Ureter (tissue), 1 donor: ENCODE measurements at regions not wholly inside any gene's neighbourhood (a gene's known extent, or its start where the extent isn't known, plus 50 kb on each side); places are given as distances from the start of the nearest gene placed in this dataset.

ENCODE experiments used
- DNase-seq: peaks from one replicate; pipeline ENCODE4 v3.0.0-alpha.2; 2020; ENCODE audit warnings: low spot score
- donor health status: DM: yes; HTN: yes; CAD: no.

DNA sequence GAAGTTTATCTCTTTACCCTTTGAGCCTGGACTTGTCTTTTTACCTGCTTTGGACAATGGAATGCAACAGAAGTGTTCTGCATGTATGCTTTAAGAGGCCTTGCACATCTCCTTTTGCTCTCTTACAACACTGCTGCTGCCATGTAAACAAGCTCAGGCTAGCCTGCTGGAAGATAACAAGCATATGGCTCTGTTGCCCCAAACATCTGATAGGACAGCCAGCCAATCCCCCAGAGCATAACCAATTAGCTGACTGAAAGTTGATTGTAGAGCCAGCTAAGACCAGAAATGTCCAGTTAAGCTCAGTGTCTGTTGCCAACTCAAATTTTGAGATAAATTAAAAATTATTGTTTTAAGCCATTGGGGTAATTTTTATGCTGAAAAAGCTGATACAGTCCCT, 510.6 kb upstream of the CNKSR2 start:
- DNase-seq = no peak

DNA sequence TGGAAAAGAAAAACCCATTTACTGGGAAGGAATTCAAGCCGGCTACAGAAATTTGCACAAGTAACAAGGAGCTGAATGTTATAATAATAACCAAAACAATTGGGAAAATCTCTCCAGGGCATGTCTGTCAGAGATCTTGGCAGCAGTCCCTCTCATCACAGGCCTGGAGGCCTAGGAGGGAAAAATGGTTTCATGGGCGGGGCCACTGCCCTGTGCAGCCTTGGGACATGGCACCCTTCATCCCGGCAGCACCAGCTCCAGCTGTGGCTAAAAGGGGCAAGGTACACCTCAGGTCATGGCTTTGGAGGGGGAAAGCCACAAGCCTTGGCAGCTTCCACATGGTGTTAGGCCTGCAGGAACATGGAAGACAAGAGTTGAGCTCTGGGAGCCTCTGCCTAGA, 513.1 kb upstream of the CNKSR2 start:
- DNase-seq = no peak

DNA sequence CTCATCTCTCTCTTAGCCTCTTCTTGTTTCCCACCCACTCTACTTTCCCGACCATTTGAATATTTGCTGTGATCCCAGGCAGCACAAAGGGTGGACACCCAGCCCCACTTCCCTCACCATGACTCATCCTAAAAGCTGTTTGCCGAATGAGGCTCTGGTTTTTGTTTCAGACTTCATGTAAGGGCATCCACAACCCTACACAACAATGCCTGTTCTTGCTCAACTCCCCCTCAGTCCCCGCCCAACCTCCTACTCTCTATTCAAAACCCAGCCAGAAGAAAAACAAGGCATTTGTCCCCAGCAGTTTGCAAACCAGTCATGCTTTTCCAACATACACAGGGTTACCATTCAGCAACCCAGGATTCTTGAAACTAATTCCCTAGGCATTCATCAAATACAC, 516.5 kb upstream of the CNKSR2 start:
- DNase-seq = no peak

DNA sequence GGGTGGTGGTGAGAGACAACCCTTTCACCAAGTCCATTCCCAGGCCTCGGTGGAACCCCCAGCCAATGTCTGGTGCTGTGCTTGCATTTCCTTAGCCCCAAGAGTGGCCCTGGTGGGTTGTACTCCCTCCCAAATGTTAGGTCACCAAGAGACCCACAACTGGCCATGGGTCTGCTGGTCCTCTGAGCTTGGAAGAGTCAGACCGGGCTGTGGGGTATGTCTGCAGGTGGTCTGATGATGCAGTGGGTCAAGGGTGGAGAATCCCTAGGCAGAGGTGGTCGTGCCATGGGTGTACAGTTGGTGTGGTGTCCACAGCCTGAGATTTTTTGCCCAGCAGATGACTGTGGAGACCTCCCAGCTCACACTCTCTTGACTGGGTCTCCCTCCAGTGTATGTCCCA, 535.7 kb upstream of the CNKSR2 start:
- no peak for DNase-seq

DNA sequence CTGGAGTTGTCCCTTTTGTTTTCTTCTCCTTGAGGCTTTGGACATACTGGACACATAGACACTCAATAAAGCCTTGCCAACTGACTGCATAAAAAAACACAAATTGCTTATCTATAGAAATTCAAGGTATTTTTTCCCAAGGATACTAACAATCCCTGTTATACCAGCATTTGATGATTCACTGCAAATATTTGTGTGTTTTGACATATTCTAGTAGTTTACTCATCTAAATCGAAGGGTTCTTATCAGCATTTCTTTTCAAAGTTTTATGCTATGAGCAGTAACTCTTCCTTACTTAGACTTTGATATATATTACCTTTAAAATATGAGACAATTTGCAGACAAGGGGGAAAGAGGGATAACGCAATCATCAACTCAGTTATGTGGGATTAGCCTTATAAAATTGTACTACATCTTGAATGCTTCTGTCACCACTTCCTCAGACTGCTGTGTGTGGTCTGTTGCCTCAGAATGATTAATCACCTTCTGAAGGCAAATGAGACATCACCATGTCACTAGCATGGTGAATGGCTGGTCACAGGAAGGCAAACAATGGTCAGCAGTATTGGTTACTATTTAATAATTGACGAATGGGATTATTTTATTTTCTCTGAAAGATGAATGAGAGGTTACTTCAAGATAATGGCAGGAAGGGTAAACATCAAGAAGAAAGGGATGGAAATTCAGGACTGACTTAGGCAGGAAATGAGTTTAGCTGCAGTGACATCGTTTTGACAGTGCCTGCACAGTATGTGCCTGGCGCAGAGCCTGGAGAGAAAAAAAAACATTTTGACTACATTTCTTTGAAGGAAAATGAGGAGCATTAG, 544.3 kb upstream of the CNKSR2 start:
- no peak for DNase-seq

DNA sequence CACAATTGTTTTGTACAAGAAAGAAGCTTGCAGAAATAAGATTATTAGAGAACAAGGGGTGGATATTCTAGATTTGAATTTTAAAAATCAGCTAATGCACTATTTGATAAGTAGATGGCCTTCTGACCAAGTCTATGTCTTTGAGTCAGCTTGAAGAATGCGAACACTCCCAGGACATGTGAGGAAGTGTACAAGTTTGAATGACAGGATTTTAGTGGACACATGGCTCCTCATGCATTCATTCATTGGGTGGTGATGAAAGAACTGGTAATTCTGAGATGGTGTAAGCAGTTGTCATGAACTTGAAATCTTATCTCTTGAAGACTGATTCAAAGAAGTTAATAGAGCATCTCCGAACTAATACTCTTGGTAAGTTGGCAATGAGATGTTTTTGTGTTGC, 548.2 kb upstream of the CNKSR2 start:
- no peak for DNase-seq

DNA sequence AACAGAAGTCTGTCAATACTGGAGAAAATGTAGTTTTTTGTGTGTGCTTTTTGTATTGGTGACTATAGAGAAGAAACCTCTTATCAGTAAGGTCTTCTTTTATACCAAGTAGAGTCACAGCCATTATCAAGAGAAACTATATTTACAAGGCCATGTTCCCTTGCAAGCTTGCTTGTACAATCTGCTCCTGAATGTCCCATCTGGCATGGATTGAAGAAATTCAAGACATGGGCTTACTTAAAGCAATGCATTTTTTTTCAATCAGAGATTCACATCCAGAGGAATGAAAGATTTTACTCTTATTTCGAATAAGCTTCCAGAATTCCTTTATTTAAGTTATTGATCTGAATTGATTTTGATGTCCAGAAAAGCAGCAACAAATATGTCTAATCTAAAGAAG, 537.3 kb upstream of the RPS6KA3 start:
- DNase-seq = no peak

DNA sequence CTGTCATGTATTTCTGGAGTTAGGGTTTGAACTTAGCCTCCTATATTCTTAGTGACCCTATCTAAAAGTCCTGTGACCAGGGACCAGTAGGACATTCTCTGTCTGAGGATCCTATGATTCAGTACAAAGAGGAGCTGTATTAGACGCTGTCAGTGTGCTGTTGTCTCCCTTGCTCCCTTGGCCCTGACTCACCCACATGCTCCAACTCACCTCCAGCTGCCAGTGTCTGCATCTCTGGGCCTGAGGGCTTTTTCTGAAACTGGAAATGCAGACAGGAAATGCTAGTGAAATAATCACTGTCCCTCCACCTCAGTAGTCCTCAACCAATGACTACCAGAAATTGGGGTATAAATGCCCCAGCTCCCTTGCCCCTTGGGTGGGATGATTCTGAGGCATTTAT, 535.3 kb upstream of the RPS6KA3 start:
- DNase-seq = no peak

DNA sequence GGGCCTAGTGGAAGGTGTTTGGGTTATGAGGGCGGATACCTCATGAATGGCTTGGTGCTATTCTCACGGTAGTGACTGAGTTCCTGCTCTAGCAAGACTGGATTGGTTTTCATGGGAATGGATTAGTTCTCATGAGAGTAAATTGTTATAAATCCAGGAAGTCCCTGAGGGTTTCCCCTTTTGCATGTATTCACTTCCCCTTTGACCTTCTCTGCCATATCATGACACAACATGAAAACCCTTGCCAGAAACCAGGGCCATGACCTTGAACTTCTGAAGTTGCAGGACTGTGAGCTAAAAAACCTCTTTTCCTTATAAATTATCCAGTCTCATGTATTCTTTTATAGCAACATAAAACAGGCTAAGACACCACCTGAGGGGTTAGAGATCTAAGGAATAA, 529.7 kb upstream of the RPS6KA3 start:
- no peak for DNase-seq

DNA sequence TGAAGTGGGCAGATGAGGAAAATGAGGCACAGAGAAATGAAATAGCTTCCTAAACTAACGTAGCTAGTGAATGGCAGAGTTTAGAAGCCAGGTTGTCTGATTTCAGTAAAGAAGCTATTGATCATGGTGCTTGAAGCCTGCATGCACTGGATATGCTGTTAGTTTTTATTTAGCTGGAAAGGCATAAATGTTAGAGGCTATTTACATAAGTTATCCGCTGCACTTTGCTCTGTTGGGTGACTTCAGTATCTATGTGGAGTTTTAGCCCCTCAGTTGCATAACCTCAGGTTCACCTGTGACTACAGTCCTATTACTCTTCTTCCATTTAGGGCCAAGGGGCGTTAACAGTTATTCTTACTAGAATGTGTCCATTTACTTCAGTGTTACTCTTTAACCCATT, 522.4 kb upstream of the RPS6KA3 start:
- no peak for DNase-seq

DNA sequence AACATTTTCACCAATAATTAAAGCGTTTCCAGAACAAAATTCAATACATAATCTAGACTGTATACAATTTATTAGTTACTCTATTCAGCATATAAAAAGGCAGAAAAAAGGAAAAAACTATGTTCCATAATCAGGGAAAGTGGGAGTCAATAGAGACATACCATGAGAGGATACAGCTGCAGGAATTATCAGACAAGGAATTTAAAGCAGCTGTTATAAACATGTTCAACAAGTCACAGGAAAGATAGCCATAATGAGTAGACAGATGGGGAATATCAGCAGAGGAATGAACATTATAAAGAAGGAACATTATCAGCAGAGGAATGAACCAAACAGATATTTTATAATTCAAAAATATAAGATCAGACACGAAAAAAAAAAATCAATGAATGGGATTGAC, 500.6 kb upstream of the RPS6KA3 start:
- no peak for DNase-seq

DNA sequence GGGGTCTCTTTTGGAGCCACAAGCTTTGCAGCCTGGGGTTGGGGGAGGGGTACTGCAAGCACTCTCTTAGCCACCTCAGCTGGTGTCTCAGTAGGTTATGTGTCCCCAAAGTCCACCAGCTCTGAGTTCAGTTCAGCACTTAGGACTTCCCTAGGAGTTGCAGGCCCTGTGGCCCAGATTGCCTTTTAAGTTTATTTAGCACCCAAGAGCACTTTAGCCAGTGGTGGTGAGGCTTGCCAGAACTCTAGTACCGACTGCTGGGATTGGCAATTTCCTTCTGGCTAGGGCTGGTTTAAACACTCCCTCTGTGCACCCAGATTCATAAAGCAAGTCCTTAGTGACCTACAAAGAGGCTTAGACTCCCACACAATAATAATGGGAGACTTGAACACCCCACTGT, 489.9 kb upstream of the RPS6KA3 start:
- DNase-seq = no peak

DNA sequence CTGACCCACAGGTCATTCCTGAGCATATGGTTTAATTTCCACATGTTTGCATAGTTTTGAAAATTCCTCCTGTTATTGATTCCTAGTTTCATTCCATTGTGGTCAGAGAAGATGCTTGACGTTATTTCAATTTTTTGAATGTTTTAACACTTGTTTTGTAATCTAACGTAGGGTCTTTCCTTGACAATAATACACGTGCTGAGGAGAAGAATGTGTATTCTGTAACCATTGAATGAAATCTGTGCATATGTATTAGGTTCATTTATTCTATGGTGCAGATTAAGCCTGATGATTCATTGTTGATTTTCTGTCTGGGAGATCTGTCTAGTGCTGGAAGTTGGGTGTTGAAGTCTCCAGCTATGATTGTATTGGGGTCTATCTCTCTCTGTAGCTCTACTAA, 486.4 kb upstream of the RPS6KA3 start:
- no peak for DNase-seq

DNA sequence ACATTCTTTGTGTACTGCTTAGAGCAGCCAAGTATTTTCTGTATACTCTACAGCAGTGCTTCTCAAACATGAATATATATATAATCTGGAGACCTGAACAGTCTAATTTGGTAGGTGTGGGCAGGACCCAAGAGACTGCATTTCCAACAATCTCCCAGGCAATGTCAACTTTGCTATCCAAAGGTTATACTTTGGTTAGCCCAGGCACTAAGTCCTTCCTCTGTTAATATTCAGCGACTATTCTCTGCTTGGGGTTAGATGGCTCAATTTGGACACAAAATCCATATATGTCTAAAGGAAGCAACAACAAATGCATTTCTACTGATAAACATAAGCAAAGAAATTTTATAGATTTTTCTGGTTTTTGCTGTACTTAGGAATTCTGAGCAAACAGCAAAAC, 480.0 kb upstream of the RPS6KA3 start:
- DNase-seq = no peak

DNA sequence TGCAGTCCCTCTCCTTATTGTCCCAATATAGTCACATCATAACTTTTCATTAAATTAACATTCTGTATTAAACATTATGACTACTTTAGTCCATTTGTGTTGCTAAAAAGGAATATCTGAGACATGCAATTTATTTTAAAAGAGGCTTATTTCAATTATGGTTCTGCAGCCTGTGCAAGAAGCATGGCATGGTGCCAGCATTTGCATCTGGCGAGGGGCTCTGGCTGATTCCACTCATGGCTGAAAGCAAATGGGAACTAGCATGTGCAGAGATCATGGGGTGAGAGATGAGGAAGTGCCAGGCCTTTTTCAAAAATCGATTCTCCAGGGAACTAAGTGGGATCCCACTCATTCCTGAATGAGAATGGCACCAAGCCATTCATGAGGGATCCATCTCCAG, 476.3 kb upstream of the RPS6KA3 start:
- DNase-seq = no peak

DNA sequence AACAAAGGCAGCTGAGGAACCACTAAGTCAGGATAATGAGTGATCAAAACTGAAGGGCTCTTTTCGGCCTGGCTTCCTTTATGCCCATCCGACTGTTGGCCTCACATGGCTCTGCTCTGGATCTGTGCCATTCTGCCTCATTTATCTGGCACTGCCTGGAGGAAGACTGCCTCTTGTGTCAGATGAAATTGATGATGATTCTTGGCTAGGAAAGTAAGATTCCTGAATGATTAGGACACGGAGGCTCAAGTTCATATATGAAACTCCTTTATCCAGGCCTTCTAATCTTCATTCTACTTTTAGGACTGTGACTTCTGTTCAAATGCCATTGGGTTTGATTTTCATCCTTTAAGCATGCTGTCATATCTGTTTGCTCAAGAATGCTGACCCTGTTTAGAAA, 475.4 kb upstream of the RPS6KA3 start:
- no peak for DNase-seq

DNA sequence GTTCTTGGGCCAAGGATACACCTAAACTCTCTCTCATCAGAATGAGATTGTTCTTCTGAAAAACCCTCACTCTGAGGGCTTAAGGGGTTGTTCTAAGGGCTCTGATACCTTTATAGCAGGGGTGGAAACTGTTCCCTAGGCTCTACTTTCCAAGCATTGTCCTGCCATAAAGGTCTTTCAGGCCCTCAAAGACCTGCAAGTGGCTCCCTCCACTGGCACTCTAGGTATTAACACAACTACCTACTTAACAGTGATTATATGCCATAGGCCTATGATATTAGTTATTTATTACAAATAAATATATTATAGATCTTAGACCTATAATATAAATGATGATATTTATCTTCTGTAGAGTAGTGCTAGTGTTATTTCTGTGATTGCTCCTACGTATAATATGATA, 473.7 kb upstream of the RPS6KA3 start:
- DNase-seq = no peak

DNA sequence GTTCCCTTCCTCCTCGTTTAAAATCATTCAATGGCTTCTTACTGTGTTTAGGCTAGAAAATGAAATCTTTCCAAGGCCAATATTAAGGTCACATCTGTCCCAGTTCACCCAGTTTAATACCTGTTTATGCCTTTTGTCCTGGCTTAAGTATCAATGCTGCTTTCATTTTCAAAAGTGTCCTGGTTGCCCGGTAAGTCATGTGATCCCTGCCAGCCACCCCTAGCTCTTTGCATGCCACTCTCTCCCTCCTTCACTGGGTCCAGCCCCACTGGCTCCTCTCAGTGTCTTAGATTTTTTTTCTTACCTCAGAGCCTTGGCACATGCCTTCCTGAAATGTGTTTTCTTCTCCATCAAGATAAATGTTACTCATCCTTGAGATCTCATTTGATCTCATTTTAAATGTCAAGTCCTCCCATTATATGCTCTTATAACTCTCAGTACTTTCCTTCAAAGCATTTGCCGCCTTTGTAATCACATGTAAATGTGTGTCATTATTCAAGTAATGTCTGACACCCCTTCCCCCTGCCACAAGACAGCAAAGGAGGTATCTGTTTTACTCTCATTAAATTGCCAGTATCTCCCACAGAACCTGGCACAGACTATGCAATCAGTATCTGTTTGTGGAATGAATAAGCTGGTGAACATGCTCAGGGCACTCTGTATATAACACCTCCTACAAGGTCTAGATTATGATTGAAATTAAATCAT, 472.5 kb upstream of the RPS6KA3 start:
- DNase-seq = no peak

DNA sequence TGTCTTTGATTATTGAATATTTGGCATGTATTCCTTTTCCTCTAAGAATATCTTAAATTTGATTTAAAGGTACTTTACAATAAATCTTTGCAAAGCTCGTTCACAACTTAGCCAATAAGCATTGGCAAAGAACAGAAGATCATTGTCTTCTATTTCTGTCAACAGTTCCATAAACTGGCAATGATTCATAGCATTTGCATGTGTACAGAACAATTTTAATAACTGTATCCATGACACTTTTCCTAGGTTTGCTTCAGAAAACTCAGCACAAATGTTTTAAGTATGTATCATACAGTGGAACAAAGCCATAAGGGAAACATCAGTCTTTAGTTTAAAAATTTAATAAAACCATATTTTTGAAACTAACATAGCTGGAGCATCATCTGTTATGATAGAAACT, 462.7 kb upstream of the RPS6KA3 start:
- DNase-seq = no peak

DNA sequence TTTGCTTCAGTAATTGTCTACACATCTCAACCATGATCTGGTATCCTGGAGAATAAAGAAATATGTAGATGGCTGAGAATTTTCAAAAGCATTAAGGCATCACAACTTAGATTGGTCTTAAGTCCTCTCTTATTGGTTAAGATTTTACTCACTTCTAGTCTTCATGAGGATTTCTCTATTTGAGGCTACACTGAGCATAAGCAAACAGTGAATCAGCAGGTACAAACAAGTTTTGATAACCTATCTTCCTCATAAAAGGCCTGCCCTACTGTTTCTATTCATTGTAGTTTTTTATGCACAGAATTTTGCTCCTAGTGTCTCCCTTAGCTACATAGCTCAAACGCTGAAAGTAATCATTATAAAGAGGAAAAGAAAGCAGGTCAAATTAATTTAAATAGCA, 460.7 kb upstream of the RPS6KA3 start:
- DNase-seq = no peak

DNA sequence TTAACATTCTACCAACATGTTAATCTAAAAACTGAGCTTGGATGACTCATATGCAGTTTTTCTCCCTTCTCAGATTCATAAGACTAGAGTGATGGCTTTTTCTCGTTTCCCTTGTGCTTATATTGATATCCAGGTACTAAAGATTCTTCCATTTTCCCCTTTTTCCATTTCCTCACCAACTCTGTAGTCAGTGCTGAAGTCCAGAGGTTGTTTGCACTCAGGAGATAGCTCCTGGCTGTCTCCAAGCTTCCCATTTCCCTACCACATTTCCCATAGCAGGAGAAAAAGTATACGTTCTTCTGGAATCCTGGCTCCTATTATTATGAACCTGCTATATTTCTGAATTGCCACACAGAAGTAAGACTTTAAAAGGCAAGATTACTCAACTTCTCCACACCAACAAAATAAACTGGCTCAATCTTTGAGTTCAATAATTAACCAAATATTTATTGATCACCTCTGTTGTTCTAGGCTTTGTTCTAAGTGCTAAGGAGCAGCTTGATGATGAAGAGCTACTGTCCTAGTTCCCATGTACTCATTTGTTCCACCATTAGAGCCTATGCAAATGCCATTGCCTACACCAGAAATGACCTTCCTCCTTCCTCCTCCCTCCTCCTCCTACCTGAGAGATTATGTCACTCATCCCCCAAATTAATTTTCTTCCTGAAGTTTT, 454.4 kb upstream of the RPS6KA3 start:
- no peak for DNase-seq

DNA sequence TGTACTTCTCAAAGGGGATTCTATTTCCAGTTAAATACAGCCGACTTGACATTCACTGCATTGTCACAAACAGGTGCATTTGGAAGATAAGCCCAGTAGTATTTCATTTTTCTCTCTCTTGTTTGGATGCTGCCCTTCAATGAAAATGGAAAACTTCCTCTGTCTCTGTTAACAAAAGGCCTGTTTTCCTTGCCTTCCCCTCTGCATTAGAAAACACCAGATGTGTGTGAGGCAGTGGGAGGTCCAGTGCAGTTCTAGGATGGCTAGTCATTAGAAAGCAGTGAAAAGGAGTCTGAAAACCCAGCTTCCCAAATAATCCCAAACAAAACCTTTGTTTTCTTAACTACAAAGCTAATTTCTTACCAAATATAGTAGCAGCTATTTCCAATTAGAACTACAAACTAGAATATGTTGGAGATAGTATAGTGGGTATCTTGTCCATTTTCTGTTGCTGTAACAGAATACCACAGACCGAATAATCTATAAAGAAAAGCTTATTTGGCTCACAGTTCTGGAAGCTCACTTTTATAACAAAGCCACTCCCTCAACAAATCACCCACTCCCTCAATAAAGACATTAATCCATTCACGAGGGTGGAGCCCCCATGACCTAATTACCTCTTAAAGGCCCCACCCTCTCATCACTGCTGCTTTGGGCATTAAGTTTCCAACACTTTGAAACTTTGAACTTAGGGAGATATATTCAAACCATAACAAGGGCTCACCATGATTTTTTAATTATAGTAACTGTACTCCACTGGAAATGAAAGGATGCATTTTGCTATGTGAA, 452.1 kb upstream of the RPS6KA3 start:
- DNase-seq = no peak
